ENCODE measurements at regions not wholly inside any gene's neighbourhood (a gene's known extent, or its start where the extent isn't known, plus 50 kb on each side); places are given as distances from the start of the nearest gene placed in this dataset.

DNA sequence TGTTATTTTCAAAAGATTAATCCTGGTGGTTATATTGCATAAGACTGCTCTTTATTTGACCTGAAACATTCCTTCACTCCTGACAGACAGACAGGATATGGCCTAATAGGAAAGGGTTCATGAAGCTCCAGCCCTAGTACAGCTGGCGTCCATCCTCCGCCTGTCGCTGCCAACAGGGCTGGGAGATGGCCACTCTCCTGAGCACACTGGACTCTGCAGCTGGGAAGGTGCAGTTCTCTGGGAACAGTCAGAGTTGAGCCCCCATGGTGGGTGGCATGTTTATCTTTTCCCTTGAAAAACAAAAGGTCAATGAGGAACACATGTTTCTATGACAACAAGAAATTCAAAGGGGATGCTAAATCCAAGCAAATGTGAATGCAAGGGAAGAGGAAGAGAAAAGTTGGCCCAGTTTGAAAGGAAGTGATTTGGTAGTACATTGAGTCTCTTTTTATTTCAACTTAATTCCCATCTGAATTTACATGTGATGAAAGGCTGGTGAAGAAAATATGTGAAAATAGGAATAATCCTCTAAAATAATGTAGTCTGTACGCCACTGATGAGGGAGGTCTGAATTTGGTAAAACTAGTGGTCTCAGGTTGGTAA lies 89.9 kb upstream of the DCN start:
- no peak overlapping the region for H3K4me3 ChIP-seq
- no peaks in the 10 kb centered on the region for H3K9me3 ChIP-seq (replicated peaks)
- no peak for TF ChIP-seq CTCF (IDR thresholded peaks at IDR 0.05; ENCODE audit: borderline replicate concordance)
- no peaks in the 10 kb centered on the region for H3K27me3 ChIP-seq (ENCODE audit: low read depth)
- intact Hi-C loops (cut with micrococcal nuclease), result no loop called here
- H3K27ac ChIP-seq (replicated peaks), result peak overlapping the region; percentile 84
- H3K4me1 ChIP-seq, result peaks cover 8% of the 10 kb centered on the region
- DNase-seq, result peak; percentile 81
- no peaks in the 10 kb centered on the region for H3K36me3 ChIP-seq

DNA sequence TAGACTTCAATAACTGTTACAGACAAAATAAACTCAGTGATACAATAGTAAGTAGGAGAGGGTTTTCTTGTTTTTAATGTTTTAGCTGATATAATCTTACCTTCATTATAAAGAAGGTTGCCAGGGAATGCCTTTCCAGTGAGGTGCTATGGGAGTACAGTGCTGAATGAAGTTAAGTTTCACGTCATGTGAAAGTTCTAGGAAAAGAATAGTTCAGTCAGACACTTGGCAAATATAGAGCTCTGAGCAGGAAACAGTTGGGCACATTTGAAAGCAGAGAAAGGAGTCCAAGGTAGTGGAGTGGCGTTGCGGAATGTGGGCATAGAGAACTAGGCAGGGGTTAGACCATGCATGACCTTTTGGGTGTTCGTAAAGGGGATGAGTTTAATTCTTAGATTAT lies 88.6 kb upstream of the DCN start:
- Histone ChIP-seq H3K27ac (replicated peaks) (peak overlapping the region; percentile 84), H3K36me3 (no peaks in the 10 kb centered on the region), H3K27me3 (ENCODE audit: low read depth) (no peaks in the 10 kb centered on the region), H3K4me3 (no peak overlapping the region), H3K4me1 (peaks cover 8% of the 10 kb centered on the region), H3K9me3 (replicated peaks) (no peaks in the 10 kb centered on the region)
- TF ChIP-seq CTCF (IDR thresholded peaks at IDR 0.05; ENCODE audit: borderline replicate concordance), result no peak
- intact Hi-C loops (cut with micrococcal nuclease), result no loop called here
- no peak for DNase-seq

DNA sequence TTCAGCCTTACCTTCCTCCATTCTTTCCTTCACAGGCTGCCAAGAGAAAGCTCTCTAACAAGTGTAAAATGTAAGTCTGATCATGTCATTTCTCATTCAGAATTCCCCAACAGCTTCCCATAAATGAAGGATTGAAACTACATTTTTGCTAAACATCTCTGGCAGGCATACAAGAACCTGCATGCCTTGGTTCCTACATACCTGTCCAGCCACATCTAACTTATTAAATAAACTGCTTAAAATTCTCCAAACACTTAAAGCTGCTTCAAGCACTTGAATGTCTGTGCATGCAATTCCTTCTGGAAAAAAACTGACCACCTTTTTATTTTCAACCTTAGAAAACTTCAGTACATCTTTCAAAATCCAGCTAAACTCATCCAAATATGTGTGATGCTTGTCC lies 84.4 kb upstream of the DCN start:
- Histone ChIP-seq H3K27me3 (ENCODE audit: low read depth) (no peaks in the 10 kb centered on the region), H3K4me3 (no peak overlapping the region), H3K9me3 (replicated peaks) (no peaks in the 10 kb centered on the region), H3K36me3 (no peaks in the 10 kb centered on the region), H3K4me1 (peaks cover 4% of the 10 kb centered on the region), H3K27ac (replicated peaks) (no peak overlapping the region)
- intact Hi-C loops (cut with micrococcal nuclease), result no loop called here
- DNase-seq, result no peak
- TF ChIP-seq CTCF (IDR thresholded peaks at IDR 0.05; ENCODE audit: borderline replicate concordance), result no peak

DNA sequence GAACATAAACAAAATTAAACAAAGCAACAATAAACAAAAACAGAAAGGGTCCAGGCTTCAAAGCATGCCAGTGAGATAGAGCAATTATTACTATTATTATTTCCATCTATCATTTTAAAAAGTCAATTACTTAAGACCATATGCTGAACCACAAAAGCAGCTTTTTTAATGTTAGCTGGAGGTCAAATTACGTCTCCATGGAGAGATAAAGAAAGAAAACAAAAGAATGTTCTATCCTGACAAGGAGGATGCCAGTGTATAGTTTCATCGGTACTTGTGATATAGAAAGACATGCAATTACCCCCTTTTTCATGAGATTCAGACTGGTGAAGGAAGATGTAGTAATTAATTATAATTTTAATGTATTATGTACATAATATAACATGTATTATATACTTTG lies 81.6 kb upstream of the DCN start:
- no peaks in the 10 kb centered on the region for H3K27me3 ChIP-seq (ENCODE audit: low read depth)
- no peaks in the 10 kb centered on the region for H3K9me3 ChIP-seq (replicated peaks)
- no peak for DNase-seq
- no peak overlapping the region for H3K4me3 ChIP-seq
- H3K27ac ChIP-seq (replicated peaks), result no peak overlapping the region
- intact Hi-C loops (cut with micrococcal nuclease), result no loop called here
- no peaks in the 10 kb centered on the region for H3K36me3 ChIP-seq
- no peaks in the 10 kb centered on the region for H3K4me1 ChIP-seq
- TF ChIP-seq CTCF (IDR thresholded peaks at IDR 0.05; ENCODE audit: borderline replicate concordance), result no peak

DNA sequence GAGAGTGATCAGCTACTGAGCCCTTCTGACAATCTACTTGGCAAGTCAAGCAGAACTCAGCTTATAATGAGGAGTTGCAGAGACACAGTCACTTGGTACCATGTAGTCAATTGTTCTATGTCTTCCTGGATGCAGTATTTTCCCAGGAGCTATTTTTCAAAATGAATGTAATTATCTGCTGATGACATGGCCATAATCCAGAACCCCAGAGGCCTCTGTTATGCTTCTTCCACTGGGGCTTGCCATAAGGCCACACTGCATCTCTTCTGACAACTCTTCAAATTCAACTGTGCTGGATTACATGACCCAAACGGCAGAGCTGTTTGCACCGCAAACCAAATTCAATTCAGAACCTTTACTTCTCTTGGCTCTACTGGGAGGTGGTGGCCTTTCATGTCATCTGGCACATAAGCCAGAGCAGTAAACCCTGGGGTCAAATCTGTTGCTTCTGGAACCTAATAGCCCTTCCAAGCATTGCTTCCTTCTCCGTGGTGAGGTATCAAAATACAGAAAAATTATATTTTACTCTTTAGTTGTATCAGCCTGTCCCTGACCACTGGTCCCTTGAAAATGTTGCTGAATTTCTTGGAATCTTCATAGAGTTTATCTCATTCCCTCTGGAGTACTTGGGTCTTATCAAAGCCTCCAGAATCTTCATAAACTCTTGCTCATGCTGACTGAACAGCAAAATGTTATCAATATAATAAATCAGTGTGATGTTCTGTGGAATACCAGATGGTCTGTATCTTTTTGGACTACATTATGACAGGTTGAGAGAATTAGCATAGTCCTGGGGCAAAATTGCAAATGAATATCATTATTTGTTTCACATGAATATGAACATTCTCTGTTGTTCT lies 79.4 kb upstream of the DCN start:
- Histone ChIP-seq H3K9me3 (replicated peaks) (no peaks in the 10 kb centered on the region), H3K4me3 (no peak overlapping the region), H3K27me3 (ENCODE audit: low read depth) (no peaks in the 10 kb centered on the region), H3K4me1 (no peaks in the 10 kb centered on the region), H3K27ac (replicated peaks) (peak overlapping the region; percentile 53), H3K36me3 (no peaks in the 10 kb centered on the region)
- no peak for TF ChIP-seq CTCF (IDR thresholded peaks at IDR 0.05; ENCODE audit: borderline replicate concordance)
- no peak for DNase-seq
- intact Hi-C loops (cut with micrococcal nuclease), result no loop called here

Measured in left ventricle myocardium inferior (tissue), 1 donor.